ENCODE measurements at regions not wholly inside any gene's neighbourhood (a gene's known extent, or its start where the extent isn't known, plus 50 kb on each side); places are given as distances from the start of the nearest gene placed in this dataset.

- no peak for TF ChIP-seq POLR2A (IDR thresholded peaks at IDR 0.05)
- TF ChIP-seq, protein P1, sequence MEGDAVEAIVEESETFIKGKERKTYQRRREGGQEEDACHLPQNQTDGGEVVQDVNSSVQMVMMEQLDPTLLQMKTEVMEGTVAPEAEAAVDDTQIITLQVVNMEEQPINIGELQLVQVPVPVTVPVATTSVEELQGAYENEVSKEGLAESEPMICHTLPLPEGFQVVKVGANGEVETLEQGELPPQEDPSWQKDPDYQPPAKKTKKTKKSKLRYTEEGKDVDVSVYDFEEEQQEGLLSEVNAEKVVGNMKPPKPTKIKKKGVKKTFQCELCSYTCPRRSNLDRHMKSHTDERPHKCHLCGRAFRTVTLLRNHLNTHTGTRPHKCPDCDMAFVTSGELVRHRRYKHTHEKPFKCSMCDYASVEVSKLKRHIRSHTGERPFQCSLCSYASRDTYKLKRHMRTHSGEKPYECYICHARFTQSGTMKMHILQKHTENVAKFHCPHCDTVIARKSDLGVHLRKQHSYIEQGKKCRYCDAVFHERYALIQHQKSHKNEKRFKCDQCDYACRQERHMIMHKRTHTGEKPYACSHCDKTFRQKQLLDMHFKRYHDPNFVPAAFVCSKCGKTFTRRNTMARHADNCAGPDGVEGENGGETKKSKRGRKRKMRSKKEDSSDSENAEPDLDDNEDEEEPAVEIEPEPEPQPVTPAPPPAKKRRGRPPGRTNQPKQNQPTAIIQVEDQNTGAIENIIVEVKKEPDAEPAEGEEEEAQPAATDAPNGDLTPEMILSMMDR (IDR thresholded peaks at IDR 0.05) = no peak
- DNase-seq (ENCODE audit: low spot score in 2 of 2) = no peak
- H3K4me3 ChIP-seq (ENCODE audit: low read depth, poor library complexity, severe bottlenecking) = no peak overlapping the region
- intact Hi-C loops (cut with DNase I; ENCODE audit: low total_unique reads) = no loop called here
- WGBS, 2 donors = 74 to 75% methylated on average over 7 of the region's 7 CpGs
These were observed 220.1 kb upstream of the MPHOSPH6 start for GRCh38 chr16:82389956-82390650.

GRCh38 chr16:82386761-82387160, 216.7 kb upstream of the MPHOSPH6 start:
- 67 to 80% methylated on average over 1 of the region's 1 CpG for WGBS, 2 donors
- DNase-seq (ENCODE audit: low spot score in 2 of 2) = no peak
- H3K4me3 ChIP-seq (ENCODE audit: low read depth, poor library complexity, severe bottlenecking) = no peak overlapping the region
- TF ChIP-seq, protein P1 (IDR thresholded peaks at IDR 0.05) = no peak
- TF ChIP-seq POLR2A (IDR thresholded peaks at IDR 0.05) = no peak
- intact Hi-C loops (cut with DNase I; ENCODE audit: low total_unique reads) = no loop called here

GRCh38 chr16:82384949-82385348, 214.9 kb upstream of the MPHOSPH6 start:
- DNase-seq (ENCODE audit: low spot score in 2 of 2) = no peak
- no peak for TF ChIP-seq POLR2A (IDR thresholded peaks at IDR 0.05)
- intact Hi-C loops (cut with DNase I; ENCODE audit: low total_unique reads) = no loop called here
- H3K4me3 ChIP-seq (ENCODE audit: low read depth, poor library complexity, severe bottlenecking) = no peak overlapping the region
- WGBS, 2 donors = 55 to 57% methylated on average over 4 of the region's 4 CpGs

GRCh38 chr16:82384017-82384416, 214.0 kb upstream of the MPHOSPH6 start:
- no peak for DNase-seq (ENCODE audit: low spot score in 2 of 2)
- TF ChIP-seq, protein P1 (IDR thresholded peaks at IDR 0.05) = no peak
- no peak for TF ChIP-seq POLR2A (IDR thresholded peaks at IDR 0.05)
- no peak overlapping the region for H3K4me3 ChIP-seq (ENCODE audit: low read depth, poor library complexity, severe bottlenecking)
- 49 to 66% methylated on average over 4 of the region's 4 CpGs for WGBS, 2 donors
- intact Hi-C loops (cut with DNase I; ENCODE audit: low total_unique reads) = no loop called here

DNA sequence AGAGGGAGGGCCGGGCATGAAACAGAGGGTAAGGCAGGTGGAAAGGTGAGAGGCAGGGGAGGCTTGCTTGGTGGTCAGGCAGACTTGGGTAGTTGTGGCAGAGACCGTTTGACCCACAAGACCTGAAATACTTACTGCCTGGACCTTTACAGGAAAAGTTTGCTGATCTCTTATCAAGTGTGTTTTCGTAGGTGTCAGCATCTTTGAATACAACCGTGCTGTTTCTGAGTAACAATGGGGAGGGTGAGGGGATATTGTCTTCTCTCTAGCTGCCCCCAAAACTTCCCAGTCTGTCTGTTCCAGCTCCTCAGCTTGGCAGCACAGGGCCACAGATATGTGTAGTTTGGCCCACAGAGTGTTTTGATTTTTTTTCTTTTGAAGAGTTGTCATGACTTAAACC, 212.5 kb upstream of the MPHOSPH6 start:
- H3K4me3 ChIP-seq (ENCODE audit: low read depth, poor library complexity, severe bottlenecking) = no peak overlapping the region
- no peak for DNase-seq (ENCODE audit: low spot score in 2 of 2)
- WGBS, 2 donors = 72 to 76% methylated on average over 4 of the region's 4 CpGs
- no peak for TF ChIP-seq POLR2A (IDR thresholded peaks at IDR 0.05)
- TF ChIP-seq, protein P1 (IDR thresholded peaks at IDR 0.05) = no peak
- intact Hi-C loops (cut with DNase I; ENCODE audit: low total_unique reads) = no loop called here

- WGBS, 2 donors = 85 to 87% methylated on average over 5 of the region's 5 CpGs
- no peak for TF ChIP-seq POLR2A (IDR thresholded peaks at IDR 0.05)
- TF ChIP-seq, protein P1 (IDR thresholded peaks at IDR 0.05) = no peak
These were observed 209.5 kb upstream of the MPHOSPH6 start for GRCh38 chr16:82379551-82379950.

More at GRCh38 chr16:82379551-82379950, 209.5 kb upstream of the MPHOSPH6 start:
- no peak for DNase-seq (ENCODE audit: low spot score in 2 of 2)
- intact Hi-C loops (cut with DNase I; ENCODE audit: low total_unique reads) = no loop called here
- H3K4me3 ChIP-seq (ENCODE audit: low read depth, poor library complexity, severe bottlenecking) = no peak overlapping the region

Data from lower leg skin (tissue), 4 donors.